ENCODE measurements at regions not wholly inside any gene's neighbourhood (a gene's known extent, or its start where the extent isn't known, plus 50 kb on each side); places are given as distances from the start of the nearest gene placed in this dataset.
"Not testable (repeated sequence)": the region's sequence is repeated elsewhere in the genome, so short reads cannot be mapped to it uniquely, and the experiment has no call there.

DNA sequence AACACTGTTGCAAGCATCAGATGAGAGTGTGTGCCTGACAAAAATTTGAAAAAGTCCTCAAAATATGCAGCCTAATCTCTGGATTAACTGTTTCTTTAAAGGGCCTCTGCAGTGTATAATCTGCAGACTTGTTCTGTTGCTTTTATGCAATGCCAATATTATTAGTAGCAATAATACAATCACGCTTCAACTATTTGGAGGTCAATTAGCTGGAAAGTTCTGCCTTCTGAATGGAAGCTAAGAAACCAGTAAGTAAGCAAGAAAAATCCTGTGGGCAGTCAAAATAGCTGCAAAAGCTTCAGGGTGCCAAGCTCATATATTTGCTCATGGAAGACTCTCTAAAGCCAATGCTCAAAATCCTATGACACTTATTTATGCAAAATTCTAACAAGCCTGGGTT lies 153.2 kb upstream of the NR2F2 start:
- DNase-seq (ENCODE audit: low read depth in 3 of 3, low spot score in 1 of 3): no peak

DNA sequence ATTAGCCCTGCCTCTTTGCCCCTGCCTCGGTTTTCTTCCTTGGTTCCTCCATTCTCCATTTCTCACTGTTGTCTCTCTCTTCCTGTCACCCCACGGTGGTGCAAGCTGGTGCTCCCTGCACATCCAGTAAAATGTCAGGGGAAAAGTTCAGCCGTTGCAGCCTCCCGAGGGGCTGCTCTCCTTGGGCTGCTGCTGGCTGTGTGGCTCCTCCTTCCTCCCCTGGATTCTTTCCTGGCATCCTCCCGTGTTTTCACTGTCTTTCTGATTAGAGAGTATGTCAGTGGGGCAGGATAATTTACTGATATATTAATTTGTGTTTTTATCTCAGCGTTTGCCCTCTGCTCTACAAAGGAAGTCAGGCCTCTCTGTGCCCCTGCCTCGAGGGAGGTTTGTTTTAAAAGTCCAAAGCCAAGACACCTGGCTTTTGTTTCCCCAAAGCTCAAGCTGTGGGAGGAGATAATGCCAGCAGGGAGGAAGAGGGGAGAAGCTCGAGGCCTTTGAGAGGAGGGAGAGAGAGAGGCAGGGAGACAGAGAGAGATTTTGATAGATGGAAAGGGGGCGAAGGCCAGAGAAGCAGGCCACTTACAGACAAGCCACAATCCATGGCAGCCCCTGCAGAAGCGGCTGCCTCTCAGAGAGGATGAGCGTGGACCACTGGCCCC lies 150.3 kb upstream of the NR2F2 start:
- no peak for DNase-seq (ENCODE audit: low read depth in 3 of 3, low spot score in 1 of 3)

- no peak for DNase-seq (ENCODE audit: low read depth in 3 of 3, low spot score in 1 of 3)
These were observed 149.3 kb upstream of the NR2F2 start for GRCh38 chr15:96181217-96181616.

DNA sequence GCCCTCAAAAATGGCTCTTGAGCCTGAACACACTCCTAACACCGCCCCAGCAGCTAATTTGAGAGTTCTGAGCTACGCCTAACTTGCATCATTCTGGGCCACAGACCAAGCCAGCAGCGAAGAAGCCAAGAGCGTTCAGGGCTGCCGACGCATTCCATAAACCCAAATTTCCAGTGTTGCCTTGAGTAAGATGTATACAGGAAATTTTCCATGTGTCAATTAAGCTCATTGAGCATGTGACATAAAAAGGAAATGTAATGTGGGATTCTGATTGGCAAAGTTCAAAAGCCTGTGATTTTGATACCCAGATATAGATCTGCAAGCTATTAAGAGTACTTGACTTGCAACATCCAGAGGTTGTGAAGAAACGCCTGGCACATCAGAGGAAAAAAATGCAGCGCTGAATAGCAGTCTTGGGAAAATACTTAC lies 148.6 kb upstream of the NR2F2 start:
- DNase-seq (ENCODE audit: low read depth in 3 of 3, low spot score in 1 of 3): no peak

DNA sequence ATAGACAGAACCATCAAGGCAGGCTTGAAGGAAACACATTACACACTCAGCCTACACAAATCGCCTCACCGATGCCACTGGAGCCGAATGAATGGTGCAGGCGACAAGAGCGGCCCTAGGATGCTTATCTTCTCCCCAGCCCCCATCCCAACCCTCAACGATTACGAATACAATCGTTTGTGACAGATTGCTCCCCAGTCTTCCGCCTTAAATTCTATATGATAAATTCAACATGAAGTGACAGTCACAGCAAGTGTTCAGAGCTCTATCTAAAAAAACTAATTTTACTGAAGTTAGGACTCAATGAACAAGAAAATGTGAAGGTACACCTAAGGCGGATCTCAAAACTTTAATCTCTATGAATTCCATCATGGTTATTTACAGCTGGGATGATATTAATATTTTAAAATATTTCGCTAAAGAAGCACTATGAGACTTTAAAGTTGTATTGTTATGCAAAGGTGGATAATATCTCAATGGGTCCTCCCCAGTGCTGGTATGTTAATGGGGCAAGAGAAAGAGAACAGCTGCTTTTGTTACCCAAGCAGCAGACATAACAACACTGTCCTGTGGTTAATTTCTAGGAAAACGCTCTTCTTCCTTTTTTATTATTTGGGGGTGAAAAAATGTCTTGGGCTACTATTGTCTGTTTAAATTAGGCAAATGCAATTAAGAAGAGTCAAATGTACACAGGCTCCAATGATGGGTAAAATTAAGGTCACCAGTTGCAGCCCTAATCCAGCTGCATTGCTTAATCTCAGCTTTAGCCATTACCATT lies 147.6 kb upstream of the NR2F2 start:
- no peak for DNase-seq (ENCODE audit: low read depth in 3 of 3, low spot score in 1 of 3)

- DNase-seq (ENCODE audit: low read depth in 3 of 3, low spot score in 1 of 3): no peak
These were observed 147.0 kb upstream of the NR2F2 start for GRCh38 chr15:96183514-96183850.

DNA sequence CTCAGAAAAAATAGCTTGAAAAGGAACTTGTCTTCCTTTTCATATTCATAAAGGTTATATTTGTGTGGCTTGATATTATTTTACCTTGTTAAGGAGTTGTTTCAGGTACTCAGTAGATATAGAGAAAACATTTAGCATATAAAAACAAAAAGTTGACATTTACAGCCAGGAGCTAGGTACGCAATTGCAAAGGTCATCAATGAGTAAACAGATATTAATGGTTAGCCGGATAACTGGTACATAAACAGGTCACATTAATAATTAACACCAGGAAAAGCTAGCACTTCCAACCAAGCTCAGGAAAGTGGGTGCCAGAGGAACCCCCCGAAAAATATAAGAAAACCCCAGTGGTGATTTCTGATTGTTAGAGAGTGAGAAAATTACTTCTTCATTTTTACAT lies 146.6 kb upstream of the NR2F2 start:
- no peak for DNase-seq (ENCODE audit: low read depth in 3 of 3, low spot score in 1 of 3)

DNA sequence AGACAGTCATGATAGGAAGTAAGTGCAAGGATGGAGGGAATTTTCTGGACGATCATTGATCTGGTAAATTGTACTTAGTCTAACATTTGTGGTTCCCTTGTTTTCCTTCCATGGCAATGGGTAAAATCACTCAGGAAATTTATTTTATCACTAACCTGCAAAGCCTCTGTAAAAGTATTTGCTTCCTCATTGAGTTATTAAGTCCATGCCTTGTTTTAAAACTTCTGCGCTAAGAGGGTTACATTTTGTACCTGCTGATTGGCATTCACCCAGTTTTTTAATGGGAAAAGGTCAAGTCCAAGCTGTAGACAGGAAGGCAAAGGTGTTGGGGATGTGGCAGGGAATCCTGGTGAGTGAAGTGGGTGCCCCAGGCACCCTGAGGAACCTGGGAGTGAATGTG lies 146.2 kb upstream of the NR2F2 start:
- no peak for DNase-seq (ENCODE audit: low read depth in 3 of 3, low spot score in 1 of 3)

DNA sequence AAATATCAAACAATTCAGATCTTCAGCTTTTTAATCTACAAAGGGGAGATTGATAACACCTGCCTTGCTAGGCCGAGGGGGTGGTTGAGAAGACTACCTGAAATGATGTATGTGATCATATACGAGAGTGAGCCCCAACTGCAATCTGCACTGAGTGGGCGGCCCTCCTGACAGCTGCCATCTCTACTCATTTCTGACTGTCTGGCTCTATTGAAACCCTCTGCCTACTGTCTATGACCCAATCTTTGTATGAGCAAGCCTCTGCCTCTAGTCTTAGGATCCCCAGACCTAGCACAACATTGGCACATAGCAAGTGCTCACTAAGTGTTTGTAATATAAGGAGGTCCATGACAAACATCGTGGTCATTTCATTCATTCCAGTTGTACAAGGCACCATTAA lies 144.4 kb upstream of the NR2F2 start:
- DNase-seq (ENCODE audit: low read depth in 3 of 3, low spot score in 1 of 3): no peak

GRCh38 chr15:96187341-96188305 lies 142.9 kb upstream of the NR2F2 start:
- no peak for DNase-seq (ENCODE audit: low read depth in 3 of 3, low spot score in 1 of 3)

DNA sequence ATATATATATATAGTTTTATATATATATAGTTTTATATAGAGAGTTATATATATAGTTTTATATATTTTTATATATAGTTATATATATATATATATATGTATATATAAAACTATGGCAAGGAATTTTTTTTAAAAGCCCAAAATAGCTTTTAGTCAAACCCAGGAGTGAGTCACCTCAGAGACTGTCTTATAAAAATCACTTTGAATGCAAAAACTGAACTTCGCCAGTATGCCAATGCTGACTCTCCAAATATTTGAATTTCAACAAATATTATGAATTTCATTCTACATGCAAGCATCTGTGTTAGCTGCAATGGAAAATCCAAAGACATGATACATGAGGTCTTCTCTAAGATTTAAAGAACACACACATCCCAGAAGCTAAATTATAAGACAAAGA lies 132.8 kb upstream of the NR2F2 start:
- DNase-seq (ENCODE audit: low read depth in 3 of 3, low spot score in 1 of 3): no peak

- DNase-seq (ENCODE audit: low read depth in 3 of 3, low spot score in 1 of 3): no peak
These were observed 131.4 kb upstream of the NR2F2 start for GRCh38 chr15:96199111-96199510.

DNA sequence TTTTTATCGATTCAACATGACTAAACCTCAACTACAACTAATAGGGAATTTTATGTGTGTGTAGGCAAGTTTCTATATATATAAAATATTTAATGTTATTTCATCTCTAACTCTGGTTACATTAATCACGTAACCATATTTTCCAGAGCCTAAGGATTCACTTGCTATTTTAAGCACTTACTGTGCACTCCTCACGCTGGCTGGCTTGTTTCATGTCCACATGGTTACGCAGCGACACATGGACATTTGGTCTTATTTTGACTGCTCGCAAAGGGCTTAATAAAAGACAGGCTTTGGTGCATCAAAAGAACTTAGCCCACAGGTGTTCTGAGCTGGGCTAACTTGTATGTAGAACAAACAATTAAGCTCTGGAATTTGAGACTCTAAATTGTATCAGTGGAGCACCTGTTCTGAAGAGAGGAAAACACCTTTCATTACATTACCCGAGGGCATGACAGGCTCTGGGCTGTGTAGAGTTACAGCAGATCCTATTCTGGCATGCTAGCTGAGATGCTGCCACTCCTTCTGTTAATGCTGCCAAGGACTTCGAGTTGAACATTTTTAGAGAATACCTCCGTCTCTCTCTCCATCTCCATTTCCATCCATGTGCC lies 130.0 kb upstream of the NR2F2 start:
- no peak for DNase-seq (ENCODE audit: low read depth in 3 of 3, low spot score in 1 of 3)

DNA sequence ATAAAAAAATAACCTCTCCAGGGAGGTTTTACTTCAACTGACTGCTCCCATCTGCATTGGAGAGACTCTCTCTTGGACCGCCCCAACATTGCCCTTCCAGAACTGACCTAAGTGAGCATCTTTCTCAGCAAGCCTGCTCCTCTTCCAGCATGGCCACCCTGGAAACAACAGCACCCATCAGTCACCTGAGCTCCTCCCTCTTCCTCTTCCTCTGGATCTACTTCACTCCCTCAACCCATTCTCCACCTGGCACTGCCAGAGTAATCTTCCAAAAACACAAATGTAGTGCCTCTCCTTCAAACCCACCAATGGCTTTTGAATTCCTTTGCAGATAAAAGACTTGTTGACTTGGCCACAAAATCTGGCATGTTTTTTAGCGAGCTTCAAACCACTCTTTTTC lies 128.8 kb upstream of the NR2F2 start:
- no peak for DNase-seq (ENCODE audit: low read depth in 3 of 3, low spot score in 1 of 3)

GRCh38 chr15:96205588-96205987 lies 124.9 kb upstream of the NR2F2 start:
- DNase-seq (ENCODE audit: low read depth in 3 of 3, low spot score in 1 of 3): not testable (repeated sequence)

DNA sequence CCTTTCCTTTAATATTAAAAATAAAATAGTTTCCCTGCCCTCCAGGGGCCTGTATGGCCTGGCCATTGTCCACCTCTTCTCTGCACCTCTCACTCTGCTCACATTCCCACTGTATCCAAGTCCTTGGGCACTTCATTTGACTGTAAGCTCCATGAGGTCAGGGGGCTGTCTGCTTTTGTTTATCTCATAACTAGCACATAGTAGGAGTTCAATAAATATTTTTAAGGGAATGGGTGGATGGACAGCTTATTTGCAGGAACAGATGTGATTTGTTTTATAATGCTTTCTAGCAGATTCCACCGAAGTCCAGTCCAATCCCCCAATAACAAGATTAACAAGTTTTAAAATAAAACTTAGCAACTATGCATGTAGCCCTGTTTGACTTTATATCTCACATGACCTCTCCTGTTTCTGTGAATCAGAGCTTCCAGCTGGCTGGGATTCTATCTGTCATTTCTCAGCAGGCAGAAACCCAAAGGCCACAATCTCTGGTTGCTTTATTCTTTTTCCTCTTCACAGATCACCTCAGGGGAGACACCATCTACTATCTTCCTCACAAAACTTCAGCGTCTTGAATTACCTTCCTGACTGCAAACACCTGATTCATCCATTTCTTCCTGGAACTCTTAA lies 123.0 kb upstream of the NR2F2 start:
- no peak for DNase-seq (ENCODE audit: low read depth in 3 of 3, low spot score in 1 of 3)

DNA sequence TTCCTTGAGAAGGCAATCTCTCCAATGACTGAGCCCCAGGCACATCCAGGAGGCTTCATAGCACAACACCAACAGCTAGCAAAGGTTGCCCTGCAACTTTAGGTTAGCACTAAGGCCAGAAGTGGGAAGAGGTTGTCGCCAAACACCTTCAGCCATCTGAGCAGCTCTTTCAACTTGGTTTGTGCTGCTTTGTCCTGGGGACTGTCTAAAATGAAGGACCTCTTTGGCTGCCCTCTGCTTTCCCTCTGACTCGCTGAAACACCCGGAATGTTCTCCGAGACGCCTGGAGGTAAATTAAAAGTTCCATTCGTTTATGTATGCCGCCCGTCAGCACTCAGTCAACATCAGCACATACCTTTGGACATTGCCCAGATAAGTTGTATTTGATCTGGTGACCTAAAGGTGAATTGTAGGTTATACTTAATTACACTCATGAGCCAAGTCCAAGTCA lies 121.2 kb upstream of the NR2F2 start:
- no peak for DNase-seq (ENCODE audit: low read depth in 3 of 3, low spot score in 1 of 3)

- no peak for DNase-seq (ENCODE audit: low read depth in 3 of 3, low spot score in 1 of 3)
These were observed 117.5 kb upstream of the NR2F2 start for GRCh38 chr15:96213045-96213444.

DNA sequence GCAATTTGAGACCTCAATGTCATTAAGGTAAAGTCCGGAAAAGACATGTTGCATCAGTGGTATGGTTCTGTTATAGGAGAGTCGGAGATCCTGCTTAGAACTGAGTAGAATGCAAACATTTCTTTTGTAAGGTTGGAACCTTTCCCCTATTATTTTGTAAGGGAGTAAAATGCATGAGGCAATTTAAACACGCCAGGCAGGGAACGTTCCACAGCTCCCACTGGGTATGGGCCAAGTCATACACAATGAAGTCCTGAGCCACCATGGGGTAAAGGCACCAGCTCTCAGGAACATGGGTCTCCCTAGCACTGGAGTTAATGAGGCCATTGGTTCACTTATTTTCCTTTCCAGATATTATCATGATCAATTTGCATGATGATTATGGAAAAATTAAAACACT lies 116.6 kb upstream of the NR2F2 start:
- DNase-seq (ENCODE audit: low read depth in 3 of 3, low spot score in 1 of 3): no peak

DNA sequence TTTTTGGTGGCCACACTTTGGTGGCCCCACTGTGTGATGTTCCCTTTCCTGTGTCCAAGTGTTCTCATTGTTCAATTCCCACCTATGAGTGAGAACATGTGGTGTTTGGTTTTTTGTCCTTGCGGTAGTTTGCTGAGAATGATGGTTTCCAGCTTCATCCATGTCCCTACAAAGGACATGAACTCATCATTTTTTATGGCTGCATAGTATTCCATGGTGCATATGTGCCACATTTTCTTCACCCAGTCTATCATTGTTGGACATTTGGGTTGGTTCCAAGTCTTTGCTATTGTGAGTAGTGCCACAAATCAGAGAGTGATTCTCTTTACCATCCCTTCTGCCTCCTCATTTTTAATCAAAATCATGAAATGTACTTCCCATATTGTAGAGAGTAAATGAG lies 114.0 kb upstream of the NR2F2 start:
- DNase-seq (ENCODE audit: low read depth in 3 of 3, low spot score in 1 of 3): not testable (repeated sequence)

GRCh38 chr15:96217983-96218382 lies 112.5 kb upstream of the NR2F2 start:
- DNase-seq (ENCODE audit: low read depth in 3 of 3, low spot score in 1 of 3): no peak

Data from stimulated activated CD4-positive, alpha-beta T cell treated with anti-CD3 and anti-CD28 coated beads, TNF-alpha, amount 100 ng/mL, for 1 hour (primary cell).